ENCODE measurements at regions not wholly inside any gene's neighbourhood (a gene's known extent, or its start where the extent isn't known, plus 50 kb on each side); places are given as distances from the start of the nearest gene placed in this dataset.
"Not testable (repeated sequence)": the region's sequence is repeated elsewhere in the genome, so short reads cannot be mapped to it uniquely, and the experiment has no call there.

DNA sequence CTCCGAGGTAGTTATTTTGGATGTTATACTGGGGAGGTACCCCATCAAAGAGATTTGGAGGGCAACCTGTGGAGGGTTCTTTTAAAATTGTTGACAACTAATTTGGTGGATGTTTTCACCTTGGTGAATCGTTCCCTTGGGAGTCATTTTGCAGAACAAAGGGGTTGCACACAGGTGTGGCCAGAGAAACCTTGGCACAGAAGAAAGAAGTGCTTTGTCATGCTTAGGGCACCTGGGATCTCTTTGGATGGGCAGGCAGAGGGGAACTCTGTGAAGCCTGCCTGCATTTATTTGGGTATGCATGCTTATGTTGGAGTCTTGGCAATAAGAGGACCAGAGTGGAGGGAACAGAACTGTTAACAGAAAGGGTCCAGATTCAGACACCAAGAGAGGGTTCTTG is 376.4 kb upstream of the AMELY start:
- TF ChIP-seq, protein P1, sequence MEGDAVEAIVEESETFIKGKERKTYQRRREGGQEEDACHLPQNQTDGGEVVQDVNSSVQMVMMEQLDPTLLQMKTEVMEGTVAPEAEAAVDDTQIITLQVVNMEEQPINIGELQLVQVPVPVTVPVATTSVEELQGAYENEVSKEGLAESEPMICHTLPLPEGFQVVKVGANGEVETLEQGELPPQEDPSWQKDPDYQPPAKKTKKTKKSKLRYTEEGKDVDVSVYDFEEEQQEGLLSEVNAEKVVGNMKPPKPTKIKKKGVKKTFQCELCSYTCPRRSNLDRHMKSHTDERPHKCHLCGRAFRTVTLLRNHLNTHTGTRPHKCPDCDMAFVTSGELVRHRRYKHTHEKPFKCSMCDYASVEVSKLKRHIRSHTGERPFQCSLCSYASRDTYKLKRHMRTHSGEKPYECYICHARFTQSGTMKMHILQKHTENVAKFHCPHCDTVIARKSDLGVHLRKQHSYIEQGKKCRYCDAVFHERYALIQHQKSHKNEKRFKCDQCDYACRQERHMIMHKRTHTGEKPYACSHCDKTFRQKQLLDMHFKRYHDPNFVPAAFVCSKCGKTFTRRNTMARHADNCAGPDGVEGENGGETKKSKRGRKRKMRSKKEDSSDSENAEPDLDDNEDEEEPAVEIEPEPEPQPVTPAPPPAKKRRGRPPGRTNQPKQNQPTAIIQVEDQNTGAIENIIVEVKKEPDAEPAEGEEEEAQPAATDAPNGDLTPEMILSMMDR (IDR thresholded peaks at IDR 0.05 in 4 of 5, conservative IDR thresholded peaks at IDR 0.05 in 1 of 5), result not testable (repeated sequence)
- TF ChIP-seq POLR2A (IDR thresholded peaks at IDR 0.05), result not testable (repeated sequence)
